Testis (tissue), 2 donors: ENCODE measurements at regions not wholly inside any gene's neighbourhood (a gene's known extent, or its start where the extent isn't known, plus 50 kb on each side); places are given as distances from the start of the nearest gene placed in this dataset.

Source experiments
- POLR2A ChIP-seq: fragments of 450-650 bp; IDR thresholded peaks from one replicate; pipeline ENCODE4 v1.6.1; 2017; ENCODE audit warnings: antibody characterized with exemption, mild to moderate bottlenecking, moderate library complexity
- TF ChIP-seq, protein P1 (sequence below), 3 experiments: fragments of 450-650 bp in 2 of 3; fragments of 200-600 bp in 1 of 3; sonication (generic) in 1 of 3; IDR thresholded peaks; one replicate each; pipeline ENCODE4 v1.5.1; 2016 to 2019; ENCODE audit warnings: antibody characterized with exemption in 3 of 3, mild to moderate bottlenecking in 2 of 3, moderate library complexity in 1 of 3

GRCh38 chr5:162882629-162883028 lies 554.8 kb upstream of the CCNG1 start:
- TF ChIP-seq, protein P1, sequence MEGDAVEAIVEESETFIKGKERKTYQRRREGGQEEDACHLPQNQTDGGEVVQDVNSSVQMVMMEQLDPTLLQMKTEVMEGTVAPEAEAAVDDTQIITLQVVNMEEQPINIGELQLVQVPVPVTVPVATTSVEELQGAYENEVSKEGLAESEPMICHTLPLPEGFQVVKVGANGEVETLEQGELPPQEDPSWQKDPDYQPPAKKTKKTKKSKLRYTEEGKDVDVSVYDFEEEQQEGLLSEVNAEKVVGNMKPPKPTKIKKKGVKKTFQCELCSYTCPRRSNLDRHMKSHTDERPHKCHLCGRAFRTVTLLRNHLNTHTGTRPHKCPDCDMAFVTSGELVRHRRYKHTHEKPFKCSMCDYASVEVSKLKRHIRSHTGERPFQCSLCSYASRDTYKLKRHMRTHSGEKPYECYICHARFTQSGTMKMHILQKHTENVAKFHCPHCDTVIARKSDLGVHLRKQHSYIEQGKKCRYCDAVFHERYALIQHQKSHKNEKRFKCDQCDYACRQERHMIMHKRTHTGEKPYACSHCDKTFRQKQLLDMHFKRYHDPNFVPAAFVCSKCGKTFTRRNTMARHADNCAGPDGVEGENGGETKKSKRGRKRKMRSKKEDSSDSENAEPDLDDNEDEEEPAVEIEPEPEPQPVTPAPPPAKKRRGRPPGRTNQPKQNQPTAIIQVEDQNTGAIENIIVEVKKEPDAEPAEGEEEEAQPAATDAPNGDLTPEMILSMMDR (IDR thresholded peaks at IDR 0.05): no peak
- TF ChIP-seq POLR2A: no peak
